GM12865 (cell line): ENCODE measurements at regions not wholly inside any gene's neighbourhood (a gene's known extent, or its start where the extent isn't known, plus 50 kb on each side); places are given as distances from the start of the nearest gene placed in this dataset.

Experiments
- DNase-seq: peaks from one replicate; pipeline ENCODE4 v3.0.0; 2010; ENCODE audit warnings: low read depth
- H3K4me3 ChIP-seq: 2 replicates; pipeline ENCODE4 v1.5.1; 2011; ENCODE audit warnings: mild to moderate bottlenecking, low read depth, low read length, control low read depth
- TF ChIP-seq, protein P1 (sequence below): IDR thresholded peaks from 2 replicates; pipeline ENCODE4 v1.5.1; 2011; ENCODE audit warnings: low read length, control low read depth, low read depth, inconsistent platforms; ENCODE audit not compliant: insufficient read depth; ENCODE audit errors: missing control alignments

DNA sequence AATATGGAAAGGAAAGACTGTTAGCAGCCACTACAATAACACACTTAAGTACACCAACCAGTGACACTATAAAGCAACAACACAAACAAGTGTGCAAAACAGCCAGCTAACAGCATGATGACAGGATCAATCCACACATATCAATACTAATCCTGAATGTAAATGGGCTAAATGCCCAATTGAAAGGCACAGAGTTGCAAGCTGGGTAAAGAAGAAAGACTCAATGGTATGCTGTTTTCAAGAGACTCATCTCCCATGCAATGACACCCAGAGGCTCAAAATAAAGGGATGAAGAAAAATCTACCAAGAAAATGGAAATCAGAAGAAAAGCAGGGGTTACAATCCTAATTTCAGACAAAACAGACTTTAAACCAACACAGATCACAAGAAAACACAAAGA lies 94.2 kb upstream of the ENPEP start:
- no peak overlapping the region for H3K4me3 ChIP-seq
- DNase-seq, result no peak
- TF ChIP-seq, protein P1, sequence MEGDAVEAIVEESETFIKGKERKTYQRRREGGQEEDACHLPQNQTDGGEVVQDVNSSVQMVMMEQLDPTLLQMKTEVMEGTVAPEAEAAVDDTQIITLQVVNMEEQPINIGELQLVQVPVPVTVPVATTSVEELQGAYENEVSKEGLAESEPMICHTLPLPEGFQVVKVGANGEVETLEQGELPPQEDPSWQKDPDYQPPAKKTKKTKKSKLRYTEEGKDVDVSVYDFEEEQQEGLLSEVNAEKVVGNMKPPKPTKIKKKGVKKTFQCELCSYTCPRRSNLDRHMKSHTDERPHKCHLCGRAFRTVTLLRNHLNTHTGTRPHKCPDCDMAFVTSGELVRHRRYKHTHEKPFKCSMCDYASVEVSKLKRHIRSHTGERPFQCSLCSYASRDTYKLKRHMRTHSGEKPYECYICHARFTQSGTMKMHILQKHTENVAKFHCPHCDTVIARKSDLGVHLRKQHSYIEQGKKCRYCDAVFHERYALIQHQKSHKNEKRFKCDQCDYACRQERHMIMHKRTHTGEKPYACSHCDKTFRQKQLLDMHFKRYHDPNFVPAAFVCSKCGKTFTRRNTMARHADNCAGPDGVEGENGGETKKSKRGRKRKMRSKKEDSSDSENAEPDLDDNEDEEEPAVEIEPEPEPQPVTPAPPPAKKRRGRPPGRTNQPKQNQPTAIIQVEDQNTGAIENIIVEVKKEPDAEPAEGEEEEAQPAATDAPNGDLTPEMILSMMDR, result no peak

DNA sequence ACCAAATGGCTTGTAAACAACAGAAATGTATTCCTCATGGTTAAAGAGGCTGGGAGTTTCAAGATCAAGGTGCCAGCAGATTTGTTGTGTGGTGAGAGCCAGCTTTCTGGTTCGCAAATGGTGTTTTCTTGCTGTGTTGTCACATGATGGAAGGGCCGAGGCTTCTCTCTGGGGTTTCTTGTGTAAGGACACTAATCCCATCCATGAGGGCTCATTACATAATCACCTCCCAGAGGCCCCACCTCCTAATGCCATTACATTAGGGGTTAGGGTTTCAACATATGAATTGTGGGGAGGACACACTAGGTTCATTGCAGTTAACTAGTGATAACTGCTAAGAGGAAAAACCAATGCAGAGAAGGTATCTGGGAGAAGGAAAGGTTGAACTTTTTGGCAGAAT lies 103.5 kb upstream of the ENPEP start:
- no peak for DNase-seq
- H3K4me3 ChIP-seq, result no peak overlapping the region
- TF ChIP-seq, protein P1, result no peak

DNA sequence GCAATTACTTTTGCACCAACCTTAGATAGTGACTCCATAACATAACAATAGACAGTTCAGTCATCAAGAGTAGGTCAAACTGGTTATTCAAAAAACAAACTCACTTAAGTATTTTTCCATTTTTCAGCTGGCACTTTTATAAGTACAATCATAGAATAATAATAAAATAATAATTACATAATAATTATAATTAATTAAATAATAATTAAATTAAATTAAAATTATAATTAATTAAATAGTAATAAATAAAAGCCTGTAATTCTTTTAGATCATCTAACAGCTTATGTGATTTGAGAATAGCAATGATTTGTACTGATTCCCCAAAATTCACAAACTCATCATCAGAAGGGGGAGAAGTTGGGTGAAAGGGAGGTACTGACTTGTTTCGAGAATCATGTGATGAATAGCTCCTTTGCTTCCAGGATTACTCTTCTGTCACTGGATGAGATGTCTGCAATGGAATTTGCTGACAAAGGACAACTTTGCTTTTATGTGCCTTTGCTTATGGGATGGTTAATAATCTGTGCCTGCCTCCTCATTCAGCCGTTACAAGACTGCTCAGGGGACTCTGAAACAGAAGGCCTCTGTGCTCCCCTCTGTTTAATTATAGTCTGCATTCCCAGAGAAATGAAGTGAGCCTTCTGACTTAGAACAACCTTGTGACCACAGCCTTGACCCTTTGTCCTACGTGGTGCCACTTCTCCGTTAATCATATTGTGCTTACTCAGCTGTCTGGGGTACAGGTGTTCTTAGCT lies 104.8 kb upstream of the ENPEP start:
- H3K4me3 ChIP-seq, result no peak overlapping the region
- TF ChIP-seq, protein P1, result no peak
- no peak for DNase-seq

DNA sequence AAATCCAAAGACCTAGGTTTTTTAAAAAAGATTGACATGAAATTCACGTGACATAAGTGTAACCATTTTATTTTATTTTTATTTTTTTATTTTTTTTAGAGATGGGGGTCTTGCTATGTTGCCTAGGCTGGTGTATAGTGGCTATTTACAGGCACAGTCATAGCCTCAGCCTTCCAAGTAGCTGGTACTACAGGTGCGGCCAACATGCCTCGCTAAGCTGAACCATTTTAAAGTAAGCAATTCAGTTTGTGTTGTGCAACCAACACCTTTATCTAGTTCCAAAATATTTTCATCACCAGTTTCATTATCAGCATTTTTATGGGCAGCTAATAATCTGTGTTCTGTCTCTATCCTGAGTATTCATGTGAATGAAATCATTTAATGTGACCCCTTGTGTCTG lies 107.5 kb upstream of the ENPEP start:
- no peak for DNase-seq
- TF ChIP-seq, protein P1, result no peak
- no peak overlapping the region for H3K4me3 ChIP-seq

DNA sequence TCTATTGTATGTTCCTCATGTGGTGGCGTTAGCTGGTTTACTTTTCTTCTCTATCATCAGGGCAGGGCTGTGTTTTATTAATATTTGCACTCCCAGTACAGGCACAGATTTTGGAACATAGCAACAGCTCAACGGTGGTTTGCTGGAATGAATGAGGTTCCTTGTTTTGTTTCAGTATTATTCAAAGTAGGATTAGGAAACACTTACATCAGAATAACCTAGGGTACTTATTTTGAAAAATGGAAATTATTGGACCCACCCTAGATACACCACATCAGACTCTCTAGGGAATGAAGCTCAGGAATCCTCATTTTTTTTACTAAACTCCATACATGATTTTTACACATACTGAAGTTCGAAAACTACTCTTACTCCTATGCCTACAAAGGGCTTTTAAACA lies 108.8 kb upstream of the ENPEP start:
- TF ChIP-seq, protein P1, result no peak
- DNase-seq, result no peak

DNA sequence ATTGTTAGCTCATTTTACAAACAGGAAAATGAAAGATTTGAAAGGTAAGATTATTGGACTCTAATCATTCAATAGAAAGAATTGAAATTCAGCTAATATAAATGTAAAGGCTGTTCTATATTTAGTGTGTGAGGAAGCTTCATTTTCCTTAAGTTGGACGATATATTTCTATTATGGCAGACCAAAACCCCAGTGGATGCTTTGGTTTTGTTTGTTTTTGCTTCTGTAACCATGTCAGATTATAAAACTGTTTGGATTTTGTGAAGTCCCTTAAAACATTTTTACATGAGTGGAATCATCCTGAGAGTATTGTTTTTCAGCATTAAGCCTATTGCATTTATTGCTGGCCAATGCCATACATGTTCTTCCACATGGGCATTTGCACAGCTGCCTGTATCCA lies 110.2 kb upstream of the ENPEP start:
- DNase-seq, result no peak
- no peak overlapping the region for H3K4me3 ChIP-seq
- TF ChIP-seq, protein P1, result no peak

More for the DNA sequence above, 108.8 kb upstream of the ENPEP start:
- H3K4me3 ChIP-seq, result no peak overlapping the region

DNA sequence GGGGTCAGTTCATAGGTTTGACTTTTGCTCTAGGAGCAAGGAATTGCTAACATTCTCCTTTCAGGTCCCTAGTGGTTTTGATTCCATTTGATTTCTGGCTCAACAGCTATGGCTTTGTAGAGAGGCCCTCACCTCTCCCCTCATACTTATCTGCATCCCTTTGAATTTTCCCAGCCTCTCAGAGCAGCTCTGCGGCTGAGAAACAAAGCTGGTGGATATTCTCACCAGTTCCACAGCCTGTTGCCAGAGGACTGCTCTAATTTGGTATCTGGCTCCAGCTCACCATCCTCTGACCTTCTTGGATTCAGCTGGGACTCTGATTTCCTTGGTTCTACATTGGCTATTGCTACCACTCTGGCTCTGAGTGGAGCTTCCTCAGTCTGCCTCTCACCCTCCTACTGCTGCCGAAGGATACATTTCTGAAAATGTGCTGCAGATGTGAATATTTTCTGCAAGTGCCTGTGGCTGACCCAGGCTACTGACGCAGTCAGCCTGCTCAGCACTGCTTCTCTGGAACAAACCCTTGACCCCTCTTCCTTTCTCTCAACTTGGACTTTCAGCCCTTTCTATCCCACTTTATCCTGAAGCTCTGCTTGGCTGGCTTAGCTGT lies 110.9 kb upstream of the ENPEP start:
- H3K4me3 ChIP-seq, result no peak overlapping the region
- no peak for DNase-seq
- TF ChIP-seq, protein P1, result no peak
